ENCODE measurements at regions not wholly inside any gene's neighbourhood (a gene's known extent, or its start where the extent isn't known, plus 50 kb on each side); places are given as distances from the start of the nearest gene placed in this dataset.

DNA sequence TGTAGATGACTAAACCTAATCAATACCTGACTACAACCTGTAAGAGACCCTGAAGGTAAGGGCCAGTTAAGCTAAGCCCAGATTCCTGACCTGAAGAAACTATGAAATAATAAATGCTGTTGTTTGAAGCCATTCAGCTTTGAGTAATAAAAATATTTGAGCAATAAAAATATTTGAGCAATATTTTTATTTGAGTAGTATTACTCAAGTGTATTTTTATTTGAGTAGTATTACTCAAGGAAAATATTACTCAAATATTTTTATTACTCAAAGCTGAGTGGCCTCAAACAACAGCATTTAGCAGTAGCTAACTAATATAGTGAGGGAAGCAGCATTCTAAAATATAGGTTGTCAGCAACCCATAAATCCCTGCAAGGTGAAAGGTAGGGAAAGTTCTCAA is 143.8 kb upstream of the RARB start:
- no peaks in the 10 kb centered on the region for H3K4me1 ChIP-seq (ENCODE audit: control insufficient read depth, insufficient read depth, low read length)
- no peaks in the 10 kb centered on the region for H3K9me3 ChIP-seq (ENCODE audit: control insufficient read depth, insufficient read depth, low read depth, low read length)
- POLR2A ChIA-PET: no interaction called here
- no TSS peak for BruUV-seq (replicated peaks)
- no peaks in the 10 kb centered on the region for H3K36me3 ChIP-seq (ENCODE audit: control insufficient read depth, insufficient read depth, low read length)
- TF ChIP-seq SIN3A (IDR thresholded peaks at IDR 0.05; ENCODE audit: borderline replicate concordance, insufficient read depth, low read depth, low read length): no peak
- no peak for TF ChIP-seq CTCF (IDR thresholded peaks at IDR 0.05)
- no peak for TF ChIP-seq TCF7L2 (IDR thresholded peaks at IDR 0.05; ENCODE audit: low read depth, low read length)
- no peak for TF ChIP-seq POLR2AphosphoS5 (IDR thresholded peaks at IDR 0.05; ENCODE audit: low read depth, low read length)
- TF ChIP-seq, protein P1, sequence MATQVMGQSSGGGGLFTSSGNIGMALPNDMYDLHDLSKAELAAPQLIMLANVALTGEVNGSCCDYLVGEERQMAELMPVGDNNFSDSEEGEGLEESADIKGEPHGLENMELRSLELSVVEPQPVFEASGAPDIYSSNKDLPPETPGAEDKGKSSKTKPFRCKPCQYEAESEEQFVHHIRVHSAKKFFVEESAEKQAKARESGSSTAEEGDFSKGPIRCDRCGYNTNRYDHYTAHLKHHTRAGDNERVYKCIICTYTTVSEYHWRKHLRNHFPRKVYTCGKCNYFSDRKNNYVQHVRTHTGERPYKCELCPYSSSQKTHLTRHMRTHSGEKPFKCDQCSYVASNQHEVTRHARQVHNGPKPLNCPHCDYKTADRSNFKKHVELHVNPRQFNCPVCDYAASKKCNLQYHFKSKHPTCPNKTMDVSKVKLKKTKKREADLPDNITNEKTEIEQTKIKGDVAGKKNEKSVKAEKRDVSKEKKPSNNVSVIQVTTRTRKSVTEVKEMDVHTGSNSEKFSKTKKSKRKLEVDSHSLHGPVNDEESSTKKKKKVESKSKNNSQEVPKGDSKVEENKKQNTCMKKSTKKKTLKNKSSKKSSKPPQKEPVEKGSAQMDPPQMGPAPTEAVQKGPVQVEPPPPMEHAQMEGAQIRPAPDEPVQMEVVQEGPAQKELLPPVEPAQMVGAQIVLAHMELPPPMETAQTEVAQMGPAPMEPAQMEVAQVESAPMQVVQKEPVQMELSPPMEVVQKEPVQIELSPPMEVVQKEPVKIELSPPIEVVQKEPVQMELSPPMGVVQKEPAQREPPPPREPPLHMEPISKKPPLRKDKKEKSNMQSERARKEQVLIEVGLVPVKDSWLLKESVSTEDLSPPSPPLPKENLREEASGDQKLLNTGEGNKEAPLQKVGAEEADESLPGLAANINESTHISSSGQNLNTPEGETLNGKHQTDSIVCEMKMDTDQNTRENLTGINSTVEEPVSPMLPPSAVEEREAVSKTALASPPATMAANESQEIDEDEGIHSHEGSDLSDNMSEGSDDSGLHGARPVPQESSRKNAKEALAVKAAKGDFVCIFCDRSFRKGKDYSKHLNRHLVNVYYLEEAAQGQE (IDR thresholded peaks at IDR 0.05; ENCODE audit: insufficient read depth in 1 of 2, low read depth in 2 of 2, low read length in 1 of 2): no peak
- ATAC-seq: no peak
- no peak for DNase-seq (ENCODE audit: low read depth, low spot score)
- in situ Hi-C loops (cut with HindIII; ENCODE audit: low pct_unique_long_range_greater_than_20kb, low sequenced_read_pairs): no loop called here
- H3K27ac ChIP-seq (ENCODE audit: low read length): no peak overlapping the region
- no peak overlapping the region for H3K4me3 ChIP-seq (ENCODE audit: low read depth in 2 of 2, low read length in 2 of 2)
- intact Hi-C loops (cut with micrococcal nuclease; ENCODE audit: unreplicated experiment): no loop called here
- H3K27me3 ChIP-seq (ENCODE audit: control insufficient read depth, insufficient read depth, low read length): no peaks in the 10 kb centered on the region
- CTCF ChIA-PET: no interaction called here

GRCh38 chr3:25287291-25287884 is 140.7 kb upstream of the RARB start:
- Histone ChIP-seq H3K4me3 (ENCODE audit: low read depth in 2 of 2, low read length in 2 of 2) (no peak overlapping the region), H3K9me3 (ENCODE audit: control insufficient read depth, insufficient read depth, low read depth, low read length) (no peaks in the 10 kb centered on the region), H3K27me3 (ENCODE audit: control insufficient read depth, insufficient read depth, low read length) (no peaks in the 10 kb centered on the region), H3K27ac (ENCODE audit: low read length) (no peak overlapping the region), H3K4me1 (ENCODE audit: control insufficient read depth, insufficient read depth, low read length) (no peaks in the 10 kb centered on the region), H3K36me3 (ENCODE audit: control insufficient read depth, insufficient read depth, low read length) (no peaks in the 10 kb centered on the region)
- no TSS peak for BruUV-seq (replicated peaks)
- POLR2A ChIA-PET: no interaction called here
- in situ Hi-C loops (cut with HindIII; ENCODE audit: low pct_unique_long_range_greater_than_20kb, low sequenced_read_pairs) (no loop called here), intact Hi-C loops (cut with micrococcal nuclease; ENCODE audit: unreplicated experiment) (no loop called here)
- DNase-seq (ENCODE audit: low read depth, low spot score) (no peak), ATAC-seq (no peak)
- TF ChIP-seq SIN3A (IDR thresholded peaks at IDR 0.05; ENCODE audit: borderline replicate concordance, insufficient read depth, low read depth, low read length): no peak
- no peak for TF ChIP-seq CTCF (IDR thresholded peaks at IDR 0.05)
- TF ChIP-seq, protein P1 (IDR thresholded peaks at IDR 0.05; ENCODE audit: insufficient read depth in 1 of 2, low read depth in 2 of 2, low read length in 1 of 2): no peak
- no peak for TF ChIP-seq TCF7L2 (IDR thresholded peaks at IDR 0.05; ENCODE audit: low read depth, low read length)
- TF ChIP-seq POLR2AphosphoS5 (IDR thresholded peaks at IDR 0.05; ENCODE audit: low read depth, low read length): no peak
- CTCF ChIA-PET: no interaction called here
